ENCODE measurements at regions not wholly inside any gene's neighbourhood (a gene's known extent, or its start where the extent isn't known, plus 50 kb on each side); places are given as distances from the start of the nearest gene placed in this dataset.

DNA sequence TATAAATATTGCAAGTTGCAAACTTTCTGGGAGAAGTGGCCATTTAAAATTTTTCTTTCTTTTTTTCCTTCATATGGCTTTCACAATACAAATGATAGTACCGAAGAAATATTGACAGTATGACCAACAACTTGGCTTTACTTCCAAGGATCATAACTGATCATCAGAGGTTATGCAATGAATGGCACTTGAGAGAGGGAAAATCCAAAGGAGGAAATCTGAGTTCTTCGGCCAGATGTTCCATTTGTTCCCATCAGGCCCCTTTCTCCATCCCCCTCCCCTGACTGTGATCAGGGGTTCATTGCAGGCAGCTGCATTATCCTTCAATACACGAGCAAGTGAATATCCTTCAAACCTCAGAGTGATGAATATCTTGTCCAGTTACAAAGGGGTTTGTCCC, 130.0 kb upstream of the UST start:
- H3K36me3 ChIP-seq: no peaks in the 10 kb centered on the region
- WGBS, 5 donors: 55 to 65% (median 57%) methylated on average over 3 of the region's 3 CpGs
- H3K4me1 ChIP-seq: peaks cover 0 to 7% (median under 1%) of the 10 kb centered on the region in 4 donors
- no peak for DNase-seq
- no peak overlapping the region for H3K27ac ChIP-seq
- intact Hi-C loops (cut with DNase I; ENCODE audit: low total_unique reads): no loop called here
- H3K9me3 ChIP-seq: no peaks in the 10 kb centered on the region
- no peaks in the 10 kb centered on the region for H3K27me3 ChIP-seq
- no peak for TF ChIP-seq POLR2AphosphoS5 (IDR thresholded peaks at IDR 0.05)
- no peak for TF ChIP-seq POLR2A (IDR thresholded peaks at IDR 0.05)
- TF ChIP-seq, protein P1, sequence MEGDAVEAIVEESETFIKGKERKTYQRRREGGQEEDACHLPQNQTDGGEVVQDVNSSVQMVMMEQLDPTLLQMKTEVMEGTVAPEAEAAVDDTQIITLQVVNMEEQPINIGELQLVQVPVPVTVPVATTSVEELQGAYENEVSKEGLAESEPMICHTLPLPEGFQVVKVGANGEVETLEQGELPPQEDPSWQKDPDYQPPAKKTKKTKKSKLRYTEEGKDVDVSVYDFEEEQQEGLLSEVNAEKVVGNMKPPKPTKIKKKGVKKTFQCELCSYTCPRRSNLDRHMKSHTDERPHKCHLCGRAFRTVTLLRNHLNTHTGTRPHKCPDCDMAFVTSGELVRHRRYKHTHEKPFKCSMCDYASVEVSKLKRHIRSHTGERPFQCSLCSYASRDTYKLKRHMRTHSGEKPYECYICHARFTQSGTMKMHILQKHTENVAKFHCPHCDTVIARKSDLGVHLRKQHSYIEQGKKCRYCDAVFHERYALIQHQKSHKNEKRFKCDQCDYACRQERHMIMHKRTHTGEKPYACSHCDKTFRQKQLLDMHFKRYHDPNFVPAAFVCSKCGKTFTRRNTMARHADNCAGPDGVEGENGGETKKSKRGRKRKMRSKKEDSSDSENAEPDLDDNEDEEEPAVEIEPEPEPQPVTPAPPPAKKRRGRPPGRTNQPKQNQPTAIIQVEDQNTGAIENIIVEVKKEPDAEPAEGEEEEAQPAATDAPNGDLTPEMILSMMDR (IDR thresholded peaks at IDR 0.05): no peak
- TF ChIP-seq EP300 (IDR thresholded peaks at IDR 0.05): no peak
- no peak overlapping the region for H3K4me3 ChIP-seq

DNA sequence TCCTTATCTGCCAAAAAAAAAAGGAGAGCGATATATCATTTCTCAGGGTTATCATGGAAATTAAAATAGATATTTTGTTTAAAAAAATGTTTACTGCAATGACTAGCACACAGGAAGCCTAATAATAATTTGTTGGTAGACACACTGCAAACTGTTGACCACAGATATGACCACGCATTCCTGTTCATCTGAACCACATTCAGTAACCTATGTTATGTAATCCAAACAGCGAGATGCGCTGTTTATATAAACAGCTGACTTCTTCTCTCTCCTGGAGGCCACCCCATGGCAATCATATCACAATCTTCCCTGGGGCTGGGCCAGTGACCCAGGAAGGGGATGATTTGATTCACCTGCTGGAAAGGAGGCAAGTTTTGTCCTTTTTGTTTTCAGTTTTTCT, 129.3 kb upstream of the UST start:
- H3K27ac ChIP-seq: no peak overlapping the region
- no peak overlapping the region for H3K4me3 ChIP-seq
- TF ChIP-seq, protein P1 (IDR thresholded peaks at IDR 0.05): no peak
- no peak for TF ChIP-seq POLR2A (IDR thresholded peaks at IDR 0.05)
- no peak for TF ChIP-seq POLR2AphosphoS5 (IDR thresholded peaks at IDR 0.05)
- TF ChIP-seq EP300 (IDR thresholded peaks at IDR 0.05): no peak
- intact Hi-C loops (cut with DNase I; ENCODE audit: low total_unique reads): no loop called here
- H3K9me3 ChIP-seq: no peaks in the 10 kb centered on the region
- no peaks in the 10 kb centered on the region for H3K27me3 ChIP-seq
- no peaks in the 10 kb centered on the region for H3K36me3 ChIP-seq
- DNase-seq: no peak
- H3K4me1 ChIP-seq: peaks cover 0 to under 1% (median 0%) of the 10 kb centered on the region in 4 donors
- WGBS, 5 donors: 51 to 76% (median 70%) methylated on average over 4 of the region's 4 CpGs

DNA sequence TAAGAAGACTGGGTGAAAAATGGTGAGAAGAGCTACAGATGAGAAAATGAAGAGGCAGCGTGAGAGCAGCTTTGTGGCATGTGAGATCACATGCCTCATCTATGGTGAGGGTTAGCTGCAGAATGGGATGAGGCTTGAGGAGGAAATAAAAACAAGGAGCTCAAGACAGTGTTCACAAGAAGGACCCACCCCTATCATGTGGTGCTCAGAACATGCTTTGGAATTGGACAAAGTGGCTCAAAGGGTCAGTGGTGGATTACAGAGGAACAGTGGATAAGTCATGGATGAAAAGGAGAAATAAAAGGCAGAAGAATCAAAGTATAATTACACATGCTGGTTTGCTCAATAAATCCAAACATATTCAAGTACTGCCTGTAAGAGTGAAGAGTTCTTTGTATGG, 126.9 kb upstream of the UST start:
- TF ChIP-seq POLR2A (IDR thresholded peaks at IDR 0.05) (no peak), POLR2AphosphoS5 (IDR thresholded peaks at IDR 0.05) (no peak), EP300 (IDR thresholded peaks at IDR 0.05) (no peak)
- TF ChIP-seq, protein P1 (IDR thresholded peaks at IDR 0.05): no peak
- no peak for DNase-seq
- 87 to 98% (median 92%) methylated on average over 1 of the region's 1 CpG for WGBS, 5 donors
- H3K4me1 ChIP-seq: no peaks in the 10 kb centered on the region
- H3K4me3 ChIP-seq: no peak overlapping the region
- H3K36me3 ChIP-seq: no peaks in the 10 kb centered on the region
- intact Hi-C loops (cut with DNase I; ENCODE audit: low total_unique reads): no loop called here
- H3K27ac ChIP-seq: no peak overlapping the region
- H3K27me3 ChIP-seq: no peaks in the 10 kb centered on the region
- no peaks in the 10 kb centered on the region for H3K9me3 ChIP-seq

DNA sequence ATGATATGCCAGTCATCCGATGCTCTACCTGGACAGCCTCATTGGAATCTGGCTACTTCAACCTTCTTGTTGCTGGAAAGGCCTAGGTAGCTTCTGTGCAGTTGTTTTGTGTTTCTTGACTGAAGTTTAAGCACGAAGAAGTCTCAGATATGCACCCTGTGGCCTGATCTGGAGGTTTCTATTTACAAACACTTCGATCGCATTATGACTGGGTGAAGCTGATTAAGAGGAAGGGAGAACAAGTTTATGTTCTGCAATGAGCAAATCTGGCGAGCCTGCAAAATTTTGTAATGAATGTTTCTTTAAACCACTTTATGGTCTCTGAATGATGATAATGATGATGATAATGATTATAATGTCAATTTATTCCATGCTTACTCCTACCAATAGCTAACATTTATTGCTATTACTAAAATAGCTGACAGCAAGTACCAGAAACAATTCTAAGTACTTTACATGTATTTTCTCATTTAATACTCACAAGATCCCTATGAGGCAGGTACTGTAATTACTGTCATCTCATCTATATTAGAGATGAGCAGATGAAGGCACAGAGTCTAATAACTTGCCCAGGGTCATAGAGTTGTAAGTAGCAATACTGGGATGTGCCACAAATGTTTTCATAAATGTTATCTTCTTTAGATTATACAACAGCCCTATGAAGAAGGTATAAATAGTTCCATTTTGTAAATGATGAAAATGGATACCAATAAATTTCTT, 126.1 kb upstream of the UST start:
- Histone ChIP-seq H3K9me3 (no peaks in the 10 kb centered on the region), H3K27ac (no peak overlapping the region), H3K27me3 (no peaks in the 10 kb centered on the region), H3K4me3 (no peak overlapping the region), H3K4me1 (no peaks in the 10 kb centered on the region), H3K36me3 (no peaks in the 10 kb centered on the region)
- DNase-seq: no peak
- TF ChIP-seq EP300 (IDR thresholded peaks at IDR 0.05) (no peak), POLR2AphosphoS5 (IDR thresholded peaks at IDR 0.05) (no peak), POLR2A (IDR thresholded peaks at IDR 0.05) (no peak)
- TF ChIP-seq, protein P1 (IDR thresholded peaks at IDR 0.05): no peak
- intact Hi-C loops (cut with DNase I; ENCODE audit: low total_unique reads): no loop called here
- WGBS, 5 donors: 65 to 78% (median 77%) methylated on average over 5 of the region's 5 CpGs

All from stomach (tissue), 8 donors.